ENCODE measurements at regions not wholly inside any gene's neighbourhood (a gene's known extent, or its start where the extent isn't known, plus 50 kb on each side); places are given as distances from the start of the nearest gene placed in this dataset.

- DNase-seq, result no peak
- intact Hi-C loops (cut with DNase I), result no loop called here
Observed at GRCh38 chr1:68551459-68551858, 54.6 kb upstream of the DEPDC1 start.

- intact Hi-C loops (cut with DNase I), result no loop called here
- no peak for DNase-seq
Observed at GRCh38 chr1:68558321-68559026, 61.6 kb upstream of the DEPDC1 start.

GRCh38 chr1:68565923-68566322 lies 69.0 kb upstream of the DEPDC1 start:
- no peak for DNase-seq
- intact Hi-C loops (cut with DNase I), result no loop called here

GRCh38 chr1:68570871-68571270 lies 74.0 kb upstream of the DEPDC1 start:
- intact Hi-C loops (cut with DNase I), result no loop called here

GRCh38 chr1:68571454-68572235 lies 74.8 kb upstream of the DEPDC1 start:
- peak in 1 of 10 donors; percentile 63 for DNase-seq
- intact Hi-C loops (cut with DNase I), result no loop called here

More at GRCh38 chr1:68570871-68571270, 74.0 kb upstream of the DEPDC1 start:
- no peak for DNase-seq

- DNase-seq, result peak in 4 of 10 donors; percentile 6 to 67 (median 13)
- intact Hi-C loops (cut with DNase I), result no loop called here
Observed at GRCh38 chr1:68585351-68585750, 88.5 kb upstream of the DEPDC1 start.

- DNase-seq, result no peak
- intact Hi-C loops (cut with DNase I), result no loop called here
Observed at GRCh38 chr1:68586766-68587165, 89.9 kb upstream of the DEPDC1 start.

- DNase-seq, result no peak
- intact Hi-C loops (cut with DNase I), result no loop called here
Observed at GRCh38 chr1:68588304-68588703, 91.4 kb upstream of the DEPDC1 start.

- intact Hi-C loops (cut with DNase I), result no loop called here
- DNase-seq, result no peak
Observed at GRCh38 chr1:68590473-68590872, 93.6 kb upstream of the DEPDC1 start.

- DNase-seq, result no peak
- intact Hi-C loops (cut with DNase I), result no loop called here
Observed at GRCh38 chr1:68594851-68595250, 98.0 kb upstream of the DEPDC1 start.

GRCh38 chr1:68600049-68600661 lies 103.3 kb upstream of the DEPDC1 start:
- intact Hi-C loops (cut with DNase I), result no loop called here
- DNase-seq, result no peak

GRCh38 chr1:68608289-68608688 lies 111.4 kb upstream of the DEPDC1 start:
- intact Hi-C loops (cut with DNase I), result no loop called here
- peak in 2 of 10 donors; percentile 61 to 67 for DNase-seq

- intact Hi-C loops (cut with DNase I), result no loop called here
- no peak for DNase-seq
Observed at GRCh38 chr1:68615312-68615711, 118.4 kb upstream of the DEPDC1 start.

GRCh38 chr1:68617942-68618341 lies 121.1 kb upstream of the DEPDC1 start:
- intact Hi-C loops (cut with DNase I), result no loop called here
- DNase-seq, result peak in 1 of 10 donors; percentile 66

GRCh38 chr1:68620571-68620970 lies 123.7 kb upstream of the DEPDC1 start:
- DNase-seq, result no peak
- intact Hi-C loops (cut with DNase I), result no loop called here

- intact Hi-C loops (cut with DNase I), result no loop called here
- DNase-seq, result no peak
Observed at GRCh38 chr1:68623700-68624099, 126.8 kb upstream of the DEPDC1 start.

- no peak for DNase-seq
- intact Hi-C loops (cut with DNase I), result no loop called here
Observed at GRCh38 chr1:68624233-68624632, 127.4 kb upstream of the DEPDC1 start.

- intact Hi-C loops (cut with DNase I), result no loop called here
- no peak for DNase-seq
Observed at GRCh38 chr1:68625624-68626023, 128.7 kb upstream of the DEPDC1 start.

GRCh38 chr1:68633141-68633919 lies 136.4 kb upstream of the DEPDC1 start:
- no peak for DNase-seq
- intact Hi-C loops (cut with DNase I), result no loop called here

- no peak for DNase-seq
- intact Hi-C loops (cut with DNase I), result no loop called here
Observed at GRCh38 chr1:68644504-68644903, 147.6 kb upstream of the DEPDC1 start.

GRCh38 chr1:68651115-68651514 lies 154.2 kb upstream of the DEPDC1 start:
- intact Hi-C loops (cut with DNase I), result no loop called here

More at GRCh38 chr1:68651115-68651514, 154.2 kb upstream of the DEPDC1 start:
- no peak for DNase-seq
